ENCODE measurements at regions not wholly inside any gene's neighbourhood (a gene's known extent, or its start where the extent isn't known, plus 50 kb on each side); places are given as distances from the start of the nearest gene placed in this dataset.

DNA sequence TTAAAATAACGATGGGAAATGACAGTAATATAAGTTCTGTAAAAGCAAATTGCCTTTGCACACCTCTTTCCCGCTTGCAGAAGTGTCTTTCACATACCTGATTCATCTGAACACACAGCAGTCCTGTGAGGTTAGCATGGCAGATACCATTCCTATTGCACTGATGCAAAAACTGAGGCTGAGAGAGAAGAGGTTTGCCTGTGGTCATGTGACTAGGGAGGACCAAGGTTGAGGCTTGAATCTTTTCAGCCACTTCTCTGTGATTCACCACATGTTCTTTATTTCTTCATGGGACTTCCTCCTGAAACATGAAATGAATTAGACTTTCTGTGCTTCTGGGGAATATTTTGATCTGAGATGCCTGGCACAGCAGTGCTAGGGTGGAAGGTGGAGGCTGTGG lies 92.9 kb downstream of the VEGFA start:
- intact Hi-C loops (cut with DNase I), result no loop called here
- DNase-seq (peak; percentile 1), ATAC-seq (no peak)

DNA sequence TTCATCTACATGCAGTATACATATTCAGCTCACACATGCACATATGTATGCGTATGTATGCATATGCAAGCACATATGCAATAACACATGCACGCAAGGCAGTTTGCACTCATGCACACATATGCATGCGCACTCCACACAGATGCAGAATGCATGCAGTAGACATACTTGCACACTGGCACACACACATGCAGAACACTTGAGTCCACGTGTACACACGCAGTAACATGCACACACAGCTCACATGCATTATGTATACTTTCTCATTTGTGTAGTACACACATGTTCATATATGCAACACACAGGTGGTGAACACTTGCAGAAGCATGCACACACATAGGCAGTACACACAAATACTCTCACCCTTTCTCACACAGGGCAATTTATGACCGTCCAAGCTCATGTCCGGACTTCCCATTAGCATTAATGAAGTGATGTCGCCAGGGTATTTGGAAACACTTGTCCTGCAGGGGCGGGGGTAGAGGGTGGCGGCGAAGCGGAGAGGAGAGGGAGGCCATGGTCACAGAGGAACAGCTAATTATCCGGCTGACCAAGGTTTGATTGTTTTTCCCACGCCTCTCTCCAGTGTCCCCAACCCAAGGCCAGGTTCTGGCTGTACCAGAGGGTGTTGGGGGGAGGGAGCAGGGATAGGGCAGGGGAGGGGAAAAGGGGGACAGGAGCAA lies 91.3 kb downstream of the VEGFA start:
- peak; percentile 2 for DNase-seq
- no peak for ATAC-seq
- intact Hi-C loops (cut with DNase I), result no loop called here

DNA sequence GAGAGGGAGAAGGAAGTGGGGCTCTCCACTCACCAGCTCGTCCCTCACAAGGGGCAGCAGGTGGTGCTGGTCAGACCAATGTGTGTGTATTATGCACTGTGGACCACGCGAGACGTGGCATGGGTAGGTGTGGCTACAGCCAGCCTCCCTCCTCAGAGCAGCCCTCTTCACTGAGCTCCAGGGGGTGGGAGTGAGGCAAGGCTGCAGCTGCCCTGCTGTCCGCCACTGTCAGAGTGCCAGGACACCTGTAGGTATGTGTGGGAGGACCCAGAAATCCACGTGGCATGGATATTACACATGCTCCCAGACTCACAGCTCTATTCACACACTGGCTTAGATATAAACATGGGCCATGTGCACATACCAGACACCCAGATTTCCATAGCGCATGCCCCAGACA lies 90.3 kb downstream of the VEGFA start:
- intact Hi-C loops (cut with DNase I), result no loop called here
- ATAC-seq (peak in 1 of 2 donors; percentile 62), DNase-seq (peak; percentile 18)

DNA sequence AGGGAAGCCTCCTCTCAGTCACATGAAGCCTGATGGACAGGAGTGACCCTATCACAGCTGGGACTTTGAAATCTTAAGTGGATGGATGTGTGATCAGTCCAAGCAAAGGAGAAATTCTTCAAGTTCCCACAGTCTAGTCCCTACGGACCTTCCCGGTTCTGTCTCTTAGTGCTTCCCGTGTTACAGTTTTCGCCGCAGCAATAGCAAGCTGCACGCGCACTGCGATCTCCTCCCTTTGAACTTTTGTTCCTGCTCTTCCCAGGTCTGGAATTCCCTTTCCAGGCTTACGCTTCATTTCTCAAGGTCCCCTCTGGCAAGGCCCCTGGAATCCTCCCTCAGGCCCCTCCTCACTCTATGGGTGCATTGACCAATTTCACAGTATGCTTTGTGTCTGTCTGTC lies 89.2 kb downstream of the VEGFA start:
- DNase-seq (peak; percentile 0), ATAC-seq (no peak)
- intact Hi-C loops (cut with DNase I), result loop anchor here in 1 of 2 donors (5.0 to 10.0 kb wide), 2 partner anchors 88 to 216 kb away; no protein-coding TSS in a partner anchor

DNA sequence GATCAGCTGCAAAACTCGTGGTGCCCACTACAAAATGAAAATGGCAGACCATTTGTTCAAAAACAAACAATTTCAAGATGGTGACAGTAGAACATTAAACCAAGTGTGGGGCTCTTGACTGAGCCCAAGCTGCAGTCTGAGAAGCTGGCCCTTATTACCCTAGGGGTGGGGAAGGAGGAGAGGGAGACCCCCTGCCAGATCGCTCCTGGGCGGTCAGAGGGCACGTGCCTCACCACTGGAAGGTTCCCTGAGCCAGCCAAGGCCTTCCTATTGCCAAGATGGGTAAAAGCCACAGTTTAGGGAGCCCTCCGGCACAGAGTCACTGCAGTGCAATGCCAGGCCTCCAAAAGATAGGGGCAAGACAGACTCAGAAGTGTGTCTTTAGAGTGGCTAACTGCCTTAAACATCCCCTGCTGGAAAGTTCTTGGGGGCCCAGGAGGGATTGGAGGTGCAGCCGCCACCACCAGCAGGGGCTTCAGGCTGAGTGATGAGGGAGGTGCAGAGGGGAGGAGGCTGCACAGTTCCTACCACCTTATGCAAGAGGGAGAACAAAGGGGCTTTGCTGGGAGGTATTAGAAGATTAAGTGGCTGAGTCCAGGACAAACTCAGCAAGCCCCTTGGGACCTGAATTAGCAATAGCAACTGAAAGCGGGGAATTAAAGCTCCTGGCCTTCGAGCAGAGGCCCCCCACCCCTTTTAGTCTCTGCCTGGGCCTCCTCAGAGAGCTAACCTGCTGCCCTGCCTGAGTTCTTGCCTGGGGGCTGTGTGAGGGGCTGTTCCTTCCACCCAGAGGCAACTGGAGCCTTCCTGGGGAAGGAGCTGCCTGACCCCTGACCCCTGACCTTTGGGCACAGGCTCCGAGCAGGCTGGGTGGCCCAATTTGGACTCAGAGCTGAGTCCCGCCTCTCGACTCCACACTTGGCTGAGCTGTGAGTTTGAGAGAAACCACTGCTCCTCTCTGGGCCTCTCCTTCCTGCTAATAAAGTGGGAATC lies 88.4 kb downstream of the VEGFA start:
- ATAC-seq, result no peak
- DNase-seq, result peak; percentile 12
- intact Hi-C loops (cut with DNase I), result loop anchor here in 1 of 2 donors (5.0 to 10.0 kb wide), 2 partner anchors 89 to 216 kb away; no protein-coding TSS in a partner anchor

DNA sequence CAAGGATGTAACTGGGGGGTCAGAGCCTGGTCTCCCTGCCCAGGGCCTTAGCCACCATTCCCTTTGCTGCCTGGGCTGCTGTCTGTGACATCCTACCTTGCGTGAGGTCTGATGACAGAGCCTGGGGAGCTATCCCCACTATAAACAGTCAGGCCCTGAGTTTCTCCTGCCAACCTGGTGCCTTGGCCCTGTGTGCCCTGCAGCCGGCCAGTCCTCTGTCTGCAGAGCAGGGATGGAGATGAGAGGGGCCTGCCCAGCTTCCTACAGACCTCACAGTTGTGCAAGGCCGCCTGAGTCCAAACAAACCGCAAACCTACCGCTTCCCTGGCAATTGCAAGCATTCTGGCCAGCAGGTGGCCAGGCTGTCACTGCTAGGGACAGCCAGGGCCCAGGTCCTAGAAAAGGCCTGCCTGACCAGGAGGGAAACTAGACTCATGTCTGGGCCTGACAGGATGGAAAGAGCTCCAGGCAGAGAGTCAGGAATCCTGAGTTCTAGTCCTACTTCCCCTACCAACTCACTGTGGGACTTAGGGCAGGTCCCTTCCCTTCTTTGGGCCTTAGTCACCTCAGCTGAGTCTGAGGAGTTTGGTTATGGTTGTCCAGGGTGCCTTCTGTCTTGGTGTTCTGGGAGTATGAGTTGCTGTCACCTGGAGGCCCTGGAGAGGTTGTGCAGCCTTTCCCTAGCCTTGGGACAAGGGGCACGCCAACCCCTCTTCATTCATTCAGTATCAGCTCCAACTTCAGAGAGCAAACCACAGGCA lies 86.2 kb downstream of the VEGFA start:
- intact Hi-C loops (cut with DNase I), result loop anchor here in 1 of 2 donors (5.0 to 10.0 kb wide), 2 partner anchors 91 to 219 kb away; no protein-coding TSS in a partner anchor
- DNase-seq, result peak; percentile 36
- peak; percentile 40 to 48 for ATAC-seq

DNA sequence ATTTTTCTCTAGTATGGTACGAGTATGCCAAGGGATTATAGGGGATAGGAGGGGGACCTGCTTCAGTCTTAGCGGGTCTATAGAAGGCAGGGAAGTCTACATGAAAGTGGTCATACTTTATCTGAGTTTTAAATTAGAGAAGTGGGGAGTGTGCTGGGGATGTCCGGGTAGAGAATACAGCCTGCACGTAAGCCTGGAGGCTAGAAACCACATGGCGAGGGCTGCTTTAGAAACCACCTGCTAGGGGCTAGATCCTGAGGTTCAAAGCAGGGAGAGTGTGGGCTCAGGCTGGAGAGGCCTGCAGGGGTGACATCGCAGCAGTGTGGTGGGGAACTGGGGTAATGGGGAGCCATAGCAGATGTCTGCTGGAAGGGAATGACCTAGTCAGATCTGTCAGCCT lies 85.2 kb downstream of the VEGFA start:
- DNase-seq (no peak), ATAC-seq (no peak)
- intact Hi-C loops (cut with DNase I), result loop anchor here in 1 of 2 donors (5.0 to 10.0 kb wide), 2 partner anchors 92 to 220 kb away; no protein-coding TSS in a partner anchor

DNA sequence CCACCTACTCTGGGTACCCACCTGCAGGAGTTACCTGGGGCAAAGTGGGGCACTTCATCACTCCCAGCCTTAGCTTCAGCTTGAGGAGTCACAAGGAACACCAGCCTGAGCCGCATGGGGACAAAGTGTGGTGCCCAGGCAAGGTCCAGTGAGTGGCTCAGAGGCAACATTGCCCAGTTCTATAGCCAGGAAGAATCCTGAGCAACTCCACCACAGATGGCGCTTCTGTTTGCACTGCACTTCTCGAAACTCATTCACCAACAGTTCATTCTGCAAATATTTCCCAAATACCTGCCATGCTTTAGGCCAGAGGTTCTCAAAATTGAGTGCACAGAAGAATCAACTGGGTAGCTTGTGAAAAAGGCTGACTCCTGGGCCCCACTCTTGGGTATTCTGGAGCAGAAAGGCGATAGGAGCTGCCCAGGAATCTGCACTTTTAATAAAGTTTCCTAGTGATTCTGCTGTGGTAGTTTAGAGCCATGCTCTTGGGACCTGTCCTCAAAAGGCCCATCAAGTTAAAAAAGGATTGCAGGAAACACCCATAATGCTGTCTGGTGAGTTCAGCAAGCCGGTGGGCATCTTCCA lies 83.1 kb downstream of the VEGFA start:
- no peak for DNase-seq
- intact Hi-C loops (cut with DNase I), result loop anchor here in 1 of 2 donors (10.0 kb wide), 1 partner anchor 222 kb away; no protein-coding TSS in a partner anchor
- no peak for ATAC-seq

DNA sequence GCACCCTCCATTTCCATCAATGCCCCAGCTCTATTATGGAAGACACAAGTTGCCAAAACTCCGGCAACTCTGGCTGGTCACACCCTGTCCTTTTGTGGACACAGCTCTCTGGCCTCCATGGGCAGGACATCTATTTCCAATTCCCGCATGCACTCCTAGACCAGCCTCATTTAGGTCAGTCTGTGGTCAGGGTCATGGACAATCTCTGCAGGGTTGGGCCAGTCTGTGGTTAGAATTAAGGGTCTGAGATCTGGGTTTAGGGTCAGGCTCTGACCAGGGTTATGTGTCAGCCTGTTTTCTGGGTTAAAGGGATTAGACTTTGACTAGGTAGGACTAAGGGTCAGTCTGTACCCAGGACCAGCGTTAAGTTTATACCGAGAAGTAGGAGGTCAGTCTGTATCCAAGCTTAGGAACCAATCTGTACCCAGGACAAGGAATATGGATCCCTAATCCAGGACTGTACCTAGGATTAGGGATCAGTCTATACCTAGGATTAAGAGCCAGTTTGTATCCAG lies 82.4 kb downstream of the VEGFA start:
- ATAC-seq (no peak), DNase-seq (no peak)
- intact Hi-C loops (cut with DNase I), result loop anchor here in 1 of 2 donors (10.0 kb wide), 1 partner anchor 222 kb away; no protein-coding TSS in a partner anchor

DNA sequence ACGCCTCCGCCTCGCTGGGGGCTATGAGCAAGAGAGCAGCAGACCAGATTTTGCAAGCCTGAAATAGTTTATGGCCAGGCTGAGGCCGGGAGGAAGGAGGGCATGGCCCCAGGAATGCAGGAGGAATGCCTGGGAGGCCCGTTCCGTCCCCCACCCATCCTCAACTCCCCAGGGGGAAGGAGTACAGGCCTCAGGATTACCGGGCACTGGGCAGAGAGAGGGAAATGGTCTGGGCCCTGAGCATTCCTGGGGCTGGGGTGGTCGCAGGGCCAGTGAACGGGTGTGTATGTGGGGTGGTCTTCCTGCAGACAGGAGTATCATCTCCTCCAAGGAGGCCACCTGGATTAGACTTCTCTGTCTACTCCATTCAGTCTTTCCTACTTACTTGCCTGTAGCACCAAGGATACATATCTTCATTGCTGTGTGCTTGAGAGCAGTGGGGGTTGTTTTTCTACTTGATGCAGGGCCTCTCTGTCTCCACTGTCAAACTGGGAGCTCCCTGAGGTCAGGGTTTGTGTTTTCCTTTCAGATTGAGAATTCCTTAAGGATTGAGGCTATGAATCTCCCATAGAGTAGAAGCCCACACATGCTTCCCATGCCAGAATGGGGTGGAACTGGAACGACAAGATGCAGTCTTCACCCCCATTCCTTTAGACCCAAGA lies 81.3 kb downstream of the VEGFA start:
- ATAC-seq (peak in 1 of 2 donors; percentile 72), DNase-seq (no peak)
- intact Hi-C loops (cut with DNase I), result loop anchor here in 1 of 2 donors (10.0 kb wide), 1 partner anchor 223 kb away; no protein-coding TSS in a partner anchor

DNA sequence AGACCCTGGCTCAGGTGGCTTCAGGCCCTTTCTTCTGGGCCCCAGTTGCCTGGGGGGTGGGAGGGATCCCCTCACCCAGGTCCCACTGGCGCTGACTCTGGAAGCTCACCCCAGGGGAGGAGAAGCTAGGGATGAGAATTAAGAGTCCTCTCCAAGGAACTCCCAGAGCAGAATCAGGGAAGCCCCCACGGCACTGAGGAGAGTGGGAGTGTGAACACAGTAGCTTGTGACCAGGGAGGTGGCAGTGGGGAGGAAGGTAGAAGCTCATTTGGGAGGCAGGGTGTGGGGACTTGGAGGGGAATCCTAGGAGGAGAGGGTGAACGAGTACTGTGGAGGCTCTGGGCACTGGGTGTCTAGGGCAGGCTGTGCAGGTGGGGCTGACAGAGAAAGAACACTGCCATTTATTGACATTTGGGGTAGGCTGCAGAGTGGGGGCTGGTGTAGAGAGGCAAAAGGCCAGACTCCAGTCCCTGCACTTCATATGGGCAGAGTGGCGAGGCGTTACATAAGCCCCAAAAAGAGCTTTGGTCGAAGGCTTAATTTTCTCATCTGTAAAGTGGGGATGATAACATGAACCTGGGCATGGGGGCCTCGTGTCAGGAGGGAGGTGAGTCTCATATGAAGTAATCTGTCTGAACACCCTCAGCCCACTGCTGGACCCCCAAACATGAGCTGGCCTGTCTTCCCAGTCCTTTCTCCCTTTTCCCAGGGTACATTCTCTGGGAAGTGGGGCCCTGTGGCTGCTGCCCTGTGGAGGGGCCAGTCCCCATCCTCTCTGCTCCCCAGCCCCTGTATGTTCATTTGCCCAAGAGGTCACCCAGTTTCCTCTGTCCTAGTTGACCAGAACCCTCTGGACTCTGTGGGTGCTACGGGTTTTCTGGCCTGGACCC lies 80.5 kb downstream of the VEGFA start:
- intact Hi-C loops (cut with DNase I), result loop anchor here in 1 of 2 donors (10.0 kb wide), 1 partner anchor 224 kb away; no protein-coding TSS in a partner anchor
- DNase-seq, result no peak
- ATAC-seq, result no peak

DNA sequence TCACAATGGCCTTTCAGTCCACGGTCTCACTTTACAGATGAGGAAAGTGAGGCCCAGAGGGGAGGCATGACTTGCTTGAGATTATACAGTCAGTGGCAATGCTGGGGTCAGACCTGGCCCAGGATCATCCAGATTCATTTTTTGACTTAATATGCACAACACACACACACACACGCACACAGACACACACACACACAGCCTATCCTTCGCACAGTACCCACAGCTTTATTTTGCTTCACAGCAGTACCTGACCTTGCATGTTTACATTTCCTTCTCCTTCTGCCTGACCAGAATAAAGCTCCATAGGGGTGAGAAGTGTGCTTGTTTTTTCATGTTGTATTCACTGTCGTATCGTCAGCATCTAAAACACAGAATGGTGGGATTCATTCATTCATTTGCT lies 79.8 kb downstream of the VEGFA start:
- DNase-seq (no peak), ATAC-seq (no peak)
- intact Hi-C loops (cut with DNase I), result loop anchor here (10.0 kb wide), 2 partner anchors 195 to 225 kb away; no protein-coding TSS in a partner anchor

DNA sequence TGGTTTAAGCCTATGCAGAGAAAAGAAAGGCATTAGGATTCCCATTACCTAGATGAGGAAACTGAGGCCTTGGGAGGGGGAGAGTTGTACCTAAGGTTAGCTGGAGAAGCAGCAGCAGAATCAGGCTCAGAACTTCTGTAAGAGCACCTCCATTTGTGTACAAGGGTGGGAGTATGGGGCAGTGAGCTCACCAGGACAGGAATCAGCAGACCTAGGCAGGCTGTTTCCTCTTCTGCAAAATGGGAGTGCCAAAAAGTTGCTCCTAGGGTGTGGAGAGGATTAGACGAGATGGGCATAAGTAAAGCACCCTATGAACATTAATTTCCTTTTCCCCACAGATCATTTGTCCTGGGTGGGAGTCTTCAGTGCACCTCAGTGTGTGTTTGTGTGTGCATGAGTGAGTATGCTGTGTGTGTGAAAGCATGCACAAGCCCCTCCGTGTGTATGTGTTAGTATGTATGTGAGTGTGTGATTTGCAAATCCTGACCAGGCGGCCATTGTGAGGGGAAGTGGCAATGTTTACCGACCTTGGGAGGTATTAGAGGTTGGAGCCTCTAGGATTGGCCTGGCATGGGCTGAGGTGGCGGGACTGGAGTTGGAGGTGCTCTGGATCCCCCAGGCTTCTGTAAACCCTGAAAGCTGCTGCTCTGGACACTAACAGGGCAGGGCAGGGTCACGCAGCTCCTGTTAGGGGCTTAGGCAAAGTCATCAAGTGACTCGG lies 78.8 kb downstream of the VEGFA start:
- ATAC-seq (no peak), DNase-seq (no peak)
- intact Hi-C loops (cut with DNase I), result loop anchor here in 1 of 2 donors (10.0 kb wide), 1 partner anchor 194 kb away; no protein-coding TSS in a partner anchor

DNA sequence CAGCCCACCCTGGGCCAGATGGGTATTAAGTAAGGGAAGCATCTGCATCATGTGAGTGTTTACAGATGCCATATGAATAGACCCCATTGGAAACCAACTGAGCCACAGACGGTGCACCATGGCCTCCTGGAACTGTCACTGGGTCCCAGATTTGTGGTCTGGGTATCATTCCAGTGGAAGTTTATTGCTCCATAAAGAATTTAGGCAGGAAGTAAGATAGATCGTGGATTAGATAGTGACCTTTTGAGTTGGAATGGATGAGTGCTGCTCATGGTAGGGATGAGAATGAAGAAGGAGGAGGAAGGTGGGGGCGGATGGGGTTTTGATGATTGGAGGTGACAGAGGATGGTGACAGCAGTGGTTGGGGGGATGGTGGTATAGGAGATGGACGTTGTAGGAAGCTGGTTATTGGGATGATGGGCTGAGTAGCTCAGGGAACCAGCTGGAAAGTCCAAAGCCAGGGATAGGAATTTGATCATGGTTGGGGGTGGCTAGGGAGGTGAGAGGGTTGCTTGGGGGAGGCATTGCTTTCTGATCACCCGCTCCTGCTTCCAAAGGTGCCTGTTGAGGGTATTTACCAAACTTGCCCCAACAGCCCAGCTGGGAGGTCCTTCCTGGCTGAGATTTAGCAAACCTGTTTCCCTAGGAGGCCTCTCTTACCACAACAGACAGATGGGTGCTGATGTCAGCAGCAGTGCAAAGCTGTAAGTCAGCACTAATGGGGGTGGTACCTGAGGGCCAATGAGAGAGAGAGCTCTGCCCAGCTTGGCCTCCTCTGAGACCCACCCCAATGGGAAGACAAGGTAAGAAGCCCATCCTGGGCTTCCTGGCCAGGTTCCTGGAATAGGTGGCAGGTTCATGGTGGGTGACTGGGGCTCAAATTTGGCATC lies 78.0 kb downstream of the VEGFA start:
- ATAC-seq (no peak), DNase-seq (no peak)
- intact Hi-C loops (cut with DNase I), result loop anchor here in 1 of 2 donors (10.0 kb wide), 1 partner anchor 193 kb away; no protein-coding TSS in a partner anchor

DNA sequence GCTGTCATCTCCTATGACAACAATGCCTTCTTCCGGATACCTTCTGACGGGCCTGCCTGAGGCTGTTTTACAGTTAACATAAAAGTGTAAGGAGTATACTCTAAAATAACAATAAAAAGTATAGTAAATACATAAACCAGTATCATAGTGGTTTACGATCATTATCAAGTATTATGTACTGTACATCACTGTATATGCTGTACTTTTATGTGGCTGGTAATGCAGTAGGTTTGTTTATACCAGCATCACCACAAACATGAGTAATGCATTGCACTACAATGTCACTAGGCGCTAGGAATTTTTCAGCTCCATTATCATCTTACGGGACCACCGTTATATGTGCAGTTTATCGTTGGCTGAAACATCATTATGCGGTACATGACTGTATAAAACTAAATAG lies 76.5 kb downstream of the VEGFA start:
- DNase-seq, result no peak
- no peak for ATAC-seq
- intact Hi-C loops (cut with DNase I), result loop anchor here in 1 of 2 donors (10.0 kb wide), 1 partner anchor 192 kb away; no protein-coding TSS in a partner anchor

Measured in left cardiac atrium (tissue), 4 donors.